GM12878 (cell line): ENCODE measurements at regions not wholly inside any gene's neighbourhood (a gene's known extent, or its start where the extent isn't known, plus 50 kb on each side); places are given as distances from the start of the nearest gene placed in this dataset.

Experiments used
- ATAC-seq: fragments of 200-7000 bp; cut with Tn5 transposase; 3 replicates; pipeline ENCODE4 v1.9.1; 2020; ENCODE audit warnings: mild to moderate bottlenecking, moderate library complexity
- BruUV-seq: library from RNA; stranded (reverse); fragments of 400-500 nt; replicated peaks from 2 replicates; lab custom pipeline; 2021; lab: Mats Ljungman, UMichigan
- CTCF ChIA-PET: fragments of 300-600 bp; sonication (Branson Sonifier 250); formaldehyde crosslinking; extraction: SDS; loops from one replicate; lab custom pipeline; 2021; ENCODE audit warnings: inconsistent platforms; lab: Yijun Ruan, JAX
- POLR2A ChIA-PET: fragments of 350-600 bp; formaldehyde crosslinking; extraction: SDS; loops from one replicate; lab custom pipeline; 2021; ENCODE audit warnings: inconsistent platforms; lab: Charles Lee
- RAD21 ChIA-PET: fragments of 300-600 bp; sonication (Branson Sonifier 250); formaldehyde crosslinking; loops from one replicate; lab custom pipeline; 2023; ENCODE audit warnings: antibody characterized with exemption; ENCODE audit not compliant: unreplicated experiment; lab: Charles Lee
- SMC1A ChIA-PET: fragments of 300-600 bp; sonication (Branson Sonifier 250); formaldehyde crosslinking; loops from one replicate; lab custom pipeline; 2023; ENCODE audit not compliant: unreplicated experiment, uncharacterized antibody; lab: Charles Lee
- DNase-seq: peaks from one replicate; pipeline ENCODE4 v3.0.0-alpha.2; 2011; ENCODE audit warnings: low read depth, low spot score
- FAIRE-seq: peaks from 3 replicates; lab custom pipeline; 2011; peaks lifted over from hg19 to GRCh38; lab: Jason Lieb, UNC
- H2AFZ ChIP-seq: 2 replicates; pipeline ENCODE4 v1.6.0; 2011; ENCODE audit warnings: low read depth, low read length, control low read depth; ENCODE audit not compliant: control insufficient read depth
- H3K27ac ChIP-seq: 2 replicates; pipeline ENCODE4 v1.5.1; 2011; ENCODE audit warnings: control low read depth; ENCODE audit not compliant: control insufficient read depth, insufficient read depth
- H3K27me3 ChIP-seq, 2 experiments: replicated peaks in 1 of 2; 2 replicates each; pipeline versions ENCODE4 v1.6.0 to v1.6.1; 2011; ENCODE audit warnings: low read length in 1 of 2; ENCODE audit not compliant: control insufficient read depth in 2 of 2, insufficient read depth in 2 of 2
- H3K36me3 ChIP-seq, 2 experiments: 2 replicates each; pipeline ENCODE4 v1.5.1; 2011; ENCODE audit warnings: low read length in 1 of 2; ENCODE audit not compliant: control insufficient read depth in 2 of 2, insufficient read depth in 2 of 2
- H3K4me1 ChIP-seq: 2 replicates; pipeline ENCODE4 v1.6.1; 2011; ENCODE audit warnings: mild to moderate bottlenecking, low read length, moderate library complexity, mixed read lengths; ENCODE audit not compliant: control insufficient read depth, insufficient read depth
- H3K4me2 ChIP-seq: 2 replicates; pipeline ENCODE4 v1.6.0; 2011; ENCODE audit warnings: control low read depth; ENCODE audit not compliant: control insufficient read depth, insufficient read depth
- H3K4me3 ChIP-seq: fragments of 200-600 bp; sonication (generic); 2 replicates; pipeline ENCODE4 v1.5.1; 2016
- H3K79me2 ChIP-seq: 2 replicates; pipeline ENCODE4 v1.6.0; 2011; ENCODE audit warnings: low read length; ENCODE audit not compliant: control insufficient read depth, insufficient read depth
- H3K9ac ChIP-seq: 2 replicates; pipeline ENCODE4 v1.8.0; 2011; ENCODE audit warnings: low read length, control low read depth, mixed read lengths; ENCODE audit not compliant: control insufficient read depth, insufficient read depth
- H3K9me3 ChIP-seq: replicated peaks from 3 replicates; pipeline ENCODE4 v1.5.1; 2011; ENCODE audit warnings: mild to moderate bottlenecking, low read length; ENCODE audit not compliant: control insufficient read depth, insufficient read depth
- H4K20me1 ChIP-seq: 2 replicates; pipeline ENCODE4 v1.6.0; 2011; ENCODE audit not compliant: control insufficient read depth, insufficient read depth
- CBX3 ChIP-seq: fragments of 200-600 bp; sonication (generic); IDR thresholded peaks from 2 replicates; pipeline ENCODE4 v1.6.1; 2016; ENCODE audit warnings: low read depth, borderline replicate concordance
- CHD1 ChIP-seq: IDR thresholded peaks from 2 replicates; pipeline ENCODE4 v1.6.1; 2012; ENCODE audit warnings: low read depth, low read length, improper control_type of control experiment
- HDAC6 ChIP-seq: fragments of 200-600 bp; sonication (generic); IDR thresholded peaks from one replicate; pipeline ENCODE4 v1.8.0; 2017; ENCODE audit warnings: antibody characterized with exemption; ENCODE audit not compliant: unreplicated experiment
- HDGF ChIP-seq: fragments of 450-650 bp; IDR thresholded peaks from 2 replicates; pipeline ENCODE4 v1.6.1; 2016; ENCODE audit warnings: antibody characterized with exemption
- IKZF1 ChIP-seq: fragments of 450-650 bp; conservative IDR thresholded peaks from 2 replicates; pipeline ENCODE4 v1.6.1; 2017; ENCODE audit warnings: antibody characterized with exemption, mild to moderate bottlenecking
- JUNB ChIP-seq: IDR thresholded peaks from 2 replicates; pipeline ENCODE4 v1.6.1; 2016; ENCODE audit warnings: antibody characterized with exemption, mild to moderate bottlenecking
- MYB ChIP-seq: fragments of 150-350 bp; IDR thresholded peaks from 2 replicates; pipeline ENCODE4 v1.6.1; 2014; ENCODE audit warnings: mild to moderate bottlenecking, low read depth, low read length, borderline replicate concordance
- POLR2A ChIP-seq: IDR thresholded peaks from 2 replicates; pipeline ENCODE4 v1.6.1; 2011; ENCODE audit warnings: low read depth, mild to moderate bottlenecking, low read length
- SMC3 ChIP-seq: IDR thresholded peaks from 2 replicates; pipeline ENCODE4 v1.6.1; 2011; ENCODE audit warnings: low read length, improper control_type of control experiment, borderline replicate concordance
- SREBF2 ChIP-seq: IDR thresholded peaks from 2 replicates; pipeline ENCODE4 v1.6.1; 2012; ENCODE audit warnings: mild to moderate bottlenecking, low read length
- YBX1 ChIP-seq: fragments of 450-650 bp; IDR thresholded peaks from 2 replicates; pipeline ENCODE4 v1.6.1; 2016; ENCODE audit warnings: antibody characterized with exemption
- YY1 ChIP-seq: IDR thresholded peaks from 2 replicates; pipeline ENCODE4 v1.6.1; 2011; ENCODE audit warnings: low read depth, mild to moderate bottlenecking, low read length
- WGBS: methylation state at CpG from one replicate; pipeline ENCODE4 v1.1.6; 2016; ENCODE audit warnings: low lambda C conversion rate; ENCODE audit not compliant: insufficient replicate concordance, insufficient coverage; ENCODE audit errors: missing lambda C conversion rate; 5-methylcytosine and 5-hydroxymethylcytosine counted together
- in situ Hi-C: fragments of 300-500 bp; cut with MboI; formaldehyde crosslinking; loops from 9 replicates; pipeline ENCODE4 v1.14.3; 2018; ENCODE audit warnings: mixed read lengths
- intact Hi-C: fragments of 100-400 bp; cut with micrococcal nuclease; formaldehyde crosslinking; loops from one replicate; pipeline ENCODE4 v1.14.2; 2022; ENCODE audit not compliant: unreplicated experiment
- TF ChIP-seq, protein P1 (sequence below): fragments of 450-650 bp; IDR thresholded peaks from 2 replicates; pipeline ENCODE4 v1.6.1; 2017; ENCODE audit warnings: mild to moderate bottlenecking, moderate library complexity
- TF ChIP-seq, protein P2 (sequence below): fragments of 450-650 bp; IDR thresholded peaks from 2 replicates; pipeline ENCODE4 v1.6.1; 2017; ENCODE audit warnings: borderline replicate concordance
- TF ChIP-seq, protein P3 (sequence below): fragments of 450-650 bp; formaldehyde crosslinking; IDR thresholded peaks from 2 replicates; pipeline ENCODE4 v1.5.0; 2022; ENCODE audit warnings: mild to moderate bottlenecking, missing genetic modification characterization

DNA sequence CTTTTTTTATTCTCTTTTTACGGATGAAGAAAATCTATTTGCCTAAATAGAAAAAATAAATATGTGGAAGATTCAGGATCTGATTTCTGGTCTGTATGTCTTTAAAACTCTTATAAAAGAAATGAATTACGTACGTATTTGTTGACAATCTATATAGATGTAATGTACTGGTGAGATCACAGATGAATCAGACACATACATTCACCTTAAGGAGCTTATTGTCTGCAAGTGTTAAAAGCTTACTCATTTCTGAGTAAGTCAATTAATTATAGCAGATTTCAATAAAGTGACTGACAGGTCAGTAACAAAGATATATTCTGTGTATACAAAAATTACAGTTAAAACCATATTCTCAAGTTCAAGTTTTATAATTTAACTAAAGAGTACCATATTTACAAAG lies 66.6 kb upstream of the NAF1 start:
- FAIRE-seq (no peak), DNase-seq (no peak), ATAC-seq (no peak)
- ChIA-PET RAD21 (no interaction called here), POLR2A (no interaction called here), SMC1A (no interaction called here), CTCF (interaction anchor here (0.6 kb wide), 1 partner anchor 182 kb away, joined by 3 read pairs; no protein-coding TSS in a partner anchor)
- Histone ChIP-seq H3K9ac (no peak overlapping the region), H2AFZ (no peak overlapping the region), H3K4me3 (no peak overlapping the region), H3K4me1 (no peaks in the 10 kb centered on the region), H3K9me3 (no peaks in the 10 kb centered on the region; the same call in 2 of the 3 replicates), H3K79me2 (no peaks in the 10 kb centered on the region), H4K20me1 (no peaks in the 10 kb centered on the region), H3K27ac (no peak overlapping the region), H3K4me2 (no peak overlapping the region), H3K27me3 (no peaks in the 10 kb centered on the region), H3K36me3 (no peaks in the 10 kb centered on the region)
- WGBS = 15% methylated on average over 3 of the region's 3 CpGs
- no TSS peak for BruUV-seq
- intact Hi-C loops = no loop called here
- no peak for TF ChIP-seq YY1
- no peak for TF ChIP-seq HDGF
- TF ChIP-seq IKZF1 = no peak
- TF ChIP-seq, protein P1, sequence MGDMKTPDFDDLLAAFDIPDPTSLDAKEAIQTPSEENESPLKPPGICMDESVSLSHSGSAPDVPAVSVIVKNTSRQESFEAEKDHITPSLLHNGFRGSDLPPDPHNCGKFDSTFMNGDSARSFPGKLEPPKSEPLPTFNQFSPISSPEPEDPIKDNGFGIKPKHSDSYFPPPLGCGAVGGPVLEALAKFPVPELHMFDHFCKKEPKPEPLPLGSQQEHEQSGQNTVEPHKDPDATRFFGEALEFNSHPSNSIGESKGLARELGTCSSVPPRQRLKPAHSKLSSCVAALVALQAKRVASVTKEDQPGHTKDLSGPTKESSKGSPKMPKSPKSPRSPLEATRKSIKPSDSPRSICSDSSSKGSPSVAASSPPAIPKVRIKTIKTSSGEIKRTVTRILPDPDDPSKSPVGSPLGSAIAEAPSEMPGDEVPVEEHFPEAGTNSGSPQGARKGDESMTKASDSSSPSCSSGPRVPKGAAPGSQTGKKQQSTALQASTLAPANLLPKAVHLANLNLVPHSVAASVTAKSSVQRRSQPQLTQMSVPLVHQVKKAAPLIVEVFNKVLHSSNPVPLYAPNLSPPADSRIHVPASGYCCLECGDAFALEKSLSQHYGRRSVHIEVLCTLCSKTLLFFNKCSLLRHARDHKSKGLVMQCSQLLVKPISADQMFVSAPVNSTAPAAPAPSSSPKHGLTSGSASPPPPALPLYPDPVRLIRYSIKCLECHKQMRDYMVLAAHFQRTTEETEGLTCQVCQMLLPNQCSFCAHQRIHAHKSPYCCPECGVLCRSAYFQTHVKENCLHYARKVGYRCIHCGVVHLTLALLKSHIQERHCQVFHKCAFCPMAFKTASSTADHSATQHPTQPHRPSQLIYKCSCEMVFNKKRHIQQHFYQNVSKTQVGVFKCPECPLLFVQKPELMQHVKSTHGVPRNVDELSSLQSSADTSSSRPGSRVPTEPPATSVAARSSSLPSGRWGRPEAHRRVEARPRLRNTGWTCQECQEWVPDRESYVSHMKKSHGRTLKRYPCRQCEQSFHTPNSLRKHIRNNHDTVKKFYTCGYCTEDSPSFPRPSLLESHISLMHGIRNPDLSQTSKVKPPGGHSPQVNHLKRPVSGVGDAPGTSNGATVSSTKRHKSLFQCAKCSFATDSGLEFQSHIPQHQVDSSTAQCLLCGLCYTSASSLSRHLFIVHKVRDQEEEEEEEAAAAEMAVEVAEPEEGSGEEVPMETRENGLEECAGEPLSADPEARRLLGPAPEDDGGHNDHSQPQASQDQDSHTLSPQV = no peak
- no peak for TF ChIP-seq JUNB
- no peak for TF ChIP-seq CHD1
- TF ChIP-seq HDAC6 = no peak
- no peak for TF ChIP-seq YBX1
- no peak for TF ChIP-seq SREBF2
- TF ChIP-seq SMC3 = no peak
- TF ChIP-seq CBX3 = no peak
- no peak for TF ChIP-seq MYB
- TF ChIP-seq, protein P2, sequence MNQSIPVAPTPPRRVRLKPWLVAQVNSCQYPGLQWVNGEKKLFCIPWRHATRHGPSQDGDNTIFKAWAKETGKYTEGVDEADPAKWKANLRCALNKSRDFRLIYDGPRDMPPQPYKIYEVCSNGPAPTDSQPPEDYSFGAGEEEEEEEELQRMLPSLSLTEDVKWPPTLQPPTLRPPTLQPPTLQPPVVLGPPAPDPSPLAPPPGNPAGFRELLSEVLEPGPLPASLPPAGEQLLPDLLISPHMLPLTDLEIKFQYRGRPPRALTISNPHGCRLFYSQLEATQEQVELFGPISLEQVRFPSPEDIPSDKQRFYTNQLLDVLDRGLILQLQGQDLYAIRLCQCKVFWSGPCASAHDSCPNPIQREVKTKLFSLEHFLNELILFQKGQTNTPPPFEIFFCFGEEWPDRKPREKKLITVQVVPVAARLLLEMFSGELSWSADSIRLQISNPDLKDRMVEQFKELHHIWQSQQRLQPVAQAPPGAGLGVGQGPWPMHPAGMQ = no peak
- TF ChIP-seq, protein P3, sequence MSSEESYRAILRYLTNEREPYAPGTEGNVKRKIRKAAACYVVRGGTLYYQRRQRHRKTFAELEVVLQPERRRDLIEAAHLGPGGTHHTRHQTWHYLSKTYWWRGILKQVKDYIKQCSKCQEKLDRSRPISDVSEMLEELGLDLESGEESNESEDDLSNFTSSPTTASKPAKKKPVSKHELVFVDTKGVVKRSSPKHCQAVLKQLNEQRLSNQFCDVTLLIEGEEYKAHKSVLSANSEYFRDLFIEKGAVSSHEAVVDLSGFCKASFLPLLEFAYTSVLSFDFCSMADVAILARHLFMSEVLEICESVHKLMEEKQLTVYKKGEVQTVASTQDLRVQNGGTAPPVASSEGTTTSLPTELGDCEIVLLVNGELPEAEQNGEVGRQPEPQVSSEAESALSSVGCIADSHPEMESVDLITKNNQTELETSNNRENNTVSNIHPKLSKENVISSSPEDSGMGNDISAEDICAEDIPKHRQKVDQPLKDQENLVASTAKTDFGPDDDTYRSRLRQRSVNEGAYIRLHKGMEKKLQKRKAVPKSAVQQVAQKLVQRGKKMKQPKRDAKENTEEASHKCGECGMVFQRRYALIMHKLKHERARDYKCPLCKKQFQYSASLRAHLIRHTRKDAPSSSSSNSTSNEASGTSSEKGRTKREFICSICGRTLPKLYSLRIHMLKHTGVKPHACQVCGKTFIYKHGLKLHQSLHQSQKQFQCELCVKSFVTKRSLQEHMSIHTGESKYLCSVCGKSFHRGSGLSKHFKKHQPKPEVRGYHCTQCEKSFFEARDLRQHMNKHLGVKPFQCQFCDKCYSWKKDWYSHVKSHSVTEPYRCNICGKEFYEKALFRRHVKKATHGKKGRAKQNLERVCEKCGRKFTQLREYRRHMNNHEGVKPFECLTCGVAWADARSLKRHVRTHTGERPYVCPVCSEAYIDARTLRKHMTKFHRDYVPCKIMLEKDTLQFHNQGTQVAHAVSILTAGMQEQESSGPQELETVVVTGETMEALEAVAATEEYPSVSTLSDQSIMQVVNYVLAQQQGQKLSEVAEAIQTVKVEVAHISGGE (CRISPR knock-in tag) = no peak
- no peak for TF ChIP-seq POLR2A
- in situ Hi-C loops = no loop called here
